ENCODE measurements at regions not wholly inside any gene's neighbourhood (a gene's known extent, or its start where the extent isn't known, plus 50 kb on each side); places are given as distances from the start of the nearest gene placed in this dataset.

DNA sequence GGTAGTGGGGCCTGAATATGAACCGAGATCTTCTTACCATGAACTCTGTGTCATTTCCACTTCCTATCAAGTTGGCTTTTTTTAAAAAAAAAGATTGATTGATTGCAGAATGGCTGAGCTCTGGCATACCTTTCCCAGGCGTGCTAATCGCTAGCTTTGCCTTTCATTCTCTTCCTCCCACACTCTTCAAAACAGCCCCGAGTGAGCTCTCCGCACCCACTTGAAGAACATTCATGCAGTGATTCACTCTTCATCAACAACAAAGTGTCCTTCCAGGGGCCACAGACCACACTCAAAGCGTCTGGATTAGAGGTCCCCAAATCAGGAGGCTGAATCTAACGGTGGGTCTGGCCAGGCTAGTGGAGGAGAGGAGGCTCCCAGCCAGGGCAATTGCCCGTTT lies 96.3 kb upstream of the GALNT2 start:
- Histone ChIP-seq H3F3A (ENCODE audit: insufficient read depth) (no peaks in the 10 kb centered on the region), H3K36me3 (ENCODE audit: low read depth) (no peaks in the 10 kb centered on the region), H3K9me2 (ENCODE audit: insufficient read depth) (no peaks in the 10 kb centered on the region), H3K79me2 (ENCODE audit: insufficient read depth) (no peaks in the 10 kb centered on the region), H3K27ac (no peak overlapping the region), H3K27me3 (replicated peaks; ENCODE audit: insufficient read depth) (no peaks in the 10 kb centered on the region), H3K9ac (no peak overlapping the region), H3K4me3 (no peak overlapping the region), H3K4me2 (ENCODE audit: unreplicated experiment) (no peak overlapping the region), H4K20me1 (ENCODE audit: insufficient read depth) (no peaks in the 10 kb centered on the region), H3K4me1 (ENCODE audit: insufficient read depth) (no peaks in the 10 kb centered on the region), H3K9me3 (ENCODE audit: low read depth) (no peaks in the 10 kb centered on the region), H2AFZ (no peak overlapping the region)
- no peak for TF ChIP-seq EZH2 (IDR thresholded peaks at IDR 0.05; ENCODE audit: insufficient read depth, poor library complexity, severe bottlenecking)
- no peak for TF ChIP-seq EZH2phosphoT487 (IDR thresholded peaks at IDR 0.05; ENCODE audit: insufficient read depth, low read depth)
- WGBS, 2 experiments (ENCODE audit: low coverage in 1 of 2, low lambda C conversion rate in 2 of 2, missing lambda C conversion rate in 2 of 2): 44 to 46% methylated on average over 8 of the region's 8 CpGs
- in situ Hi-C loops (cut with MboI): no loop called here
- no peak for DNase-seq

DNA sequence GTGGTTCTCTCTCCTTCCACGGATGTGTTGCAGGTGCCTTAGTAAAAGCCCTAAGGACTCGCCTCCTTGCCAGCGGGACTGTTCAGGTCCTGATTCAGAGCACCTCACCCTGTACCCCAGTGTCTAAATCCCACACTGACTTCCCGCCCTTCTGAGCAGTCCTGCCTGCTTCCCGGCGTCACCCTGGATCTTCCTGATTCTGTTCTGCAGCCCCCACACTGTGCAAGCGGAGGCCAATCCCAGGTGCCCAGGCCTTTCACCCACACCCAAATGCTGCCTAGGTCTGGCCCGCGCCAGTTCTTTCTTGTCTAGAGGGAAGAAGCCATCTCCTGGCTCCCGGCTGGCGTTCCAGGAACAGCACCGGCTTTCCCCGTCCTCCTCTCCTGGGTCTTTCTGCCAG lies 95.9 kb upstream of the GALNT2 start:
- no peaks in the 10 kb centered on the region for H4K20me1 ChIP-seq (ENCODE audit: insufficient read depth)
- no peaks in the 10 kb centered on the region for H3F3A ChIP-seq (ENCODE audit: insufficient read depth)
- H3K36me3 ChIP-seq (ENCODE audit: low read depth): no peaks in the 10 kb centered on the region
- H3K27ac ChIP-seq: no peak overlapping the region
- no peak overlapping the region for H3K9ac ChIP-seq
- TF ChIP-seq EZH2phosphoT487 (IDR thresholded peaks at IDR 0.05; ENCODE audit: insufficient read depth, low read depth) (no peak), EZH2 (IDR thresholded peaks at IDR 0.05; ENCODE audit: insufficient read depth, poor library complexity, severe bottlenecking) (no peak)
- H3K4me2 ChIP-seq (ENCODE audit: unreplicated experiment): no peak overlapping the region
- DNase-seq: no peak
- in situ Hi-C loops (cut with MboI): no loop called here
- H3K27me3 ChIP-seq (replicated peaks; ENCODE audit: insufficient read depth): no peaks in the 10 kb centered on the region
- H3K4me3 ChIP-seq: no peak overlapping the region
- no peaks in the 10 kb centered on the region for H3K79me2 ChIP-seq (ENCODE audit: insufficient read depth)
- no peaks in the 10 kb centered on the region for H3K4me1 ChIP-seq (ENCODE audit: insufficient read depth)
- H2AFZ ChIP-seq: no peak overlapping the region
- no peaks in the 10 kb centered on the region for H3K9me2 ChIP-seq (ENCODE audit: insufficient read depth)
- 84 to 88% methylated on average over 13 of the region's 13 CpGs for WGBS, 2 experiments (ENCODE audit: low coverage in 1 of 2, low lambda C conversion rate in 2 of 2, missing lambda C conversion rate in 2 of 2)
- no peaks in the 10 kb centered on the region for H3K9me3 ChIP-seq (ENCODE audit: low read depth)

DNA sequence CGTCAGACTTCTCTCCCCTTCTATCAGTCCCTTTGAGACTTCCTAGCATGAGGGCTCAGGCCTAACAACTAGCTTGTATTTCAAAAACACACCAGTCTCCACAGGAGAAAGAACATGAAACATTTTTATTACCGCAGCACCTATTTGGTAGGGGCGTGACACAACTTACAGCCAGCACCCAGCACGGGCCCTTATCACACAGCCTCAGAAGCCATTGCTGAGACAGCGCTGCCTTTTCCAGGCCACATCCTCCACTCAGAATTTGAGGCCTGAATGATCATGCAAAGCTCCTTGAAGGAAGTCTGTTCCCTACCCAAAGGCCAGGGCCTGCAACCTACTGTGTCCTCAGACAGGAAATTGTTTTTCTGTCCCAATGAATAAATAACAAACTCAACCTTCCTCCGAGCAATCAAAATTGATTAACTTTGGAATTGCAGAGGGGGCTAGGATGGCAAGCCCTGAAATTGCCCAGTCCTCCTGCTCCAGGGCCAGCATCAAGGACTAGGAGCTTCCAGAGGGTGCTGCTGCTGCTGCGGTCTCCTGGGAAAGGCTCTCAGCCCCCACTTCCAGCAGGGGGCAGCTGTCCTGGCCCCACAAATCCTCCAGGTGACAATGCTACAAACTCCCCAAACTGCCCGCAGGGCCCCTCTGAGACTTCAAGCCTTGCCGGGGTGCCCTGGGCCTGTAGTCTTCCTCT lies 94.3 kb upstream of the GALNT2 start:
- Histone ChIP-seq H3K36me3 (ENCODE audit: low read depth) (no peaks in the 10 kb centered on the region), H3K9me3 (ENCODE audit: low read depth) (no peaks in the 10 kb centered on the region), H3K27ac (no peak overlapping the region), H3K79me2 (ENCODE audit: insufficient read depth) (no peaks in the 10 kb centered on the region), H4K20me1 (ENCODE audit: insufficient read depth) (no peaks in the 10 kb centered on the region), H3F3A (ENCODE audit: insufficient read depth) (no peaks in the 10 kb centered on the region), H3K4me3 (no peak overlapping the region), H3K4me2 (ENCODE audit: unreplicated experiment) (no peak overlapping the region), H3K4me1 (ENCODE audit: insufficient read depth) (no peaks in the 10 kb centered on the region), H3K27me3 (replicated peaks; ENCODE audit: insufficient read depth) (no peaks in the 10 kb centered on the region), H3K9ac (no peak overlapping the region), H2AFZ (no peak overlapping the region), H3K9me2 (ENCODE audit: insufficient read depth) (no peaks in the 10 kb centered on the region)
- TF ChIP-seq EZH2 (IDR thresholded peaks at IDR 0.05; ENCODE audit: insufficient read depth, poor library complexity, severe bottlenecking) (no peak), EZH2phosphoT487 (IDR thresholded peaks at IDR 0.05; ENCODE audit: insufficient read depth, low read depth) (no peak)
- in situ Hi-C loops (cut with MboI): no loop called here
- 73 to 74% methylated on average over 9 of the region's 9 CpGs for WGBS, 2 experiments (ENCODE audit: low coverage in 1 of 2, low lambda C conversion rate in 2 of 2, missing lambda C conversion rate in 2 of 2)
- no peak for DNase-seq

DNA sequence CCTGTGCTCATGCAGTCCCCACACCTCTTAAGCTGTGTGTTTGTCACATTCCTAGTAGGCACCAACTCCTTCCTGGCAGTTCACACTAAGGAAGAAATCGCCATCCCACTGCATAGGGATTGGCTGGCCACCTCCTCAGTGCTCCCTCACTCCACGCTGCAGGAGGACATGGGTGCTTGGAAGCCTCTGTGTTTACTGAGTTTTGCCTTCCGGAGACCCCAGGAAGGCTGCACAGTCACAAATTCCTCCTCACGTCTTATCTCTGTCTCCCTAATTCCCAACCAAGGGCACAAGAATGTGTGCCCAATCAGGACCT lies 93.8 kb upstream of the GALNT2 start:
- no peak for TF ChIP-seq EZH2phosphoT487 (IDR thresholded peaks at IDR 0.05; ENCODE audit: insufficient read depth, low read depth)
- no peak for TF ChIP-seq EZH2 (IDR thresholded peaks at IDR 0.05; ENCODE audit: insufficient read depth, poor library complexity, severe bottlenecking)
- no peak overlapping the region for H3K27ac ChIP-seq
- no peak for DNase-seq
- no peaks in the 10 kb centered on the region for H3F3A ChIP-seq (ENCODE audit: insufficient read depth)
- no peaks in the 10 kb centered on the region for H4K20me1 ChIP-seq (ENCODE audit: insufficient read depth)
- H3K9me2 ChIP-seq (ENCODE audit: insufficient read depth): no peaks in the 10 kb centered on the region
- no peak overlapping the region for H3K4me3 ChIP-seq
- no peak overlapping the region for H3K4me2 ChIP-seq (ENCODE audit: unreplicated experiment)
- no peaks in the 10 kb centered on the region for H3K79me2 ChIP-seq (ENCODE audit: insufficient read depth)
- WGBS, 2 experiments (ENCODE audit: low coverage in 1 of 2, low lambda C conversion rate in 2 of 2, missing lambda C conversion rate in 2 of 2): 33 to 37% methylated on average over 4 of the region's 4 CpGs
- no peaks in the 10 kb centered on the region for H3K4me1 ChIP-seq (ENCODE audit: insufficient read depth)
- in situ Hi-C loops (cut with MboI): no loop called here
- H3K27me3 ChIP-seq (replicated peaks; ENCODE audit: insufficient read depth): no peaks in the 10 kb centered on the region
- no peaks in the 10 kb centered on the region for H3K36me3 ChIP-seq (ENCODE audit: low read depth)
- H2AFZ ChIP-seq: no peak overlapping the region
- H3K9ac ChIP-seq: no peak overlapping the region
- no peaks in the 10 kb centered on the region for H3K9me3 ChIP-seq (ENCODE audit: low read depth)

DNA sequence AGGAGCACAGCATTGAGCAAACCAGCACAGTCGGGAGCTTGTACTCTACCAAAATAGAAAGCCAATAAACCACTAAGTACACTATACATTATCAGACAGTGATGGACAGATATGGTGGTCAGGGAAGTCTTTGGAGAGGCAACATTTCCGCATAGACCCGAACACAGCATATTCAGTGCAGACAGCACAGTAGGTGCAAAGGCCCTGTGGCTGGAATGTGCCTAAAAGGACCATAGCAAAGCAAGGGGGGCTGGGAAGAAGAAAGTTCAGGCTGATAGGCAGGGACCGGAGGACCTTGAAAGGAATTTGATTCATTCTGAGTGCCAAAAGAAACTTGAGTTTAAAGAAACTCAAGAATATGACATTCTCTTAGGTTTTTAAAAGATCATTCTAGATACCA lies 92.0 kb upstream of the GALNT2 start:
- TF ChIP-seq EZH2phosphoT487 (IDR thresholded peaks at IDR 0.05; ENCODE audit: insufficient read depth, low read depth) (no peak), EZH2 (IDR thresholded peaks at IDR 0.05; ENCODE audit: insufficient read depth, poor library complexity, severe bottlenecking) (no peak)
- no peaks in the 10 kb centered on the region for H3F3A ChIP-seq (ENCODE audit: insufficient read depth)
- no peaks in the 10 kb centered on the region for H3K27me3 ChIP-seq (replicated peaks; ENCODE audit: insufficient read depth)
- H3K4me3 ChIP-seq: no peak overlapping the region
- no peak overlapping the region for H3K27ac ChIP-seq
- no peaks in the 10 kb centered on the region for H3K79me2 ChIP-seq (ENCODE audit: insufficient read depth)
- no peaks in the 10 kb centered on the region for H3K9me2 ChIP-seq (ENCODE audit: insufficient read depth)
- in situ Hi-C loops (cut with MboI): no loop called here
- WGBS, 2 experiments (ENCODE audit: low coverage in 1 of 2, low lambda C conversion rate in 2 of 2, missing lambda C conversion rate in 2 of 2): 64 to 66% methylated on average over 4 of the region's 4 CpGs
- no peak overlapping the region for H3K9ac ChIP-seq
- no peaks in the 10 kb centered on the region for H3K36me3 ChIP-seq (ENCODE audit: low read depth)
- H4K20me1 ChIP-seq (ENCODE audit: insufficient read depth): no peaks in the 10 kb centered on the region
- no peak overlapping the region for H3K4me2 ChIP-seq (ENCODE audit: unreplicated experiment)
- no peak for DNase-seq
- H2AFZ ChIP-seq: no peak overlapping the region
- H3K9me3 ChIP-seq (ENCODE audit: low read depth): no peaks in the 10 kb centered on the region
- H3K4me1 ChIP-seq (ENCODE audit: insufficient read depth): no peaks in the 10 kb centered on the region

Data from GM23248 (cell line).